Heart left ventricle (tissue), 16 donors: ENCODE measurements at regions not wholly inside any gene's neighbourhood (a gene's known extent, or its start where the extent isn't known, plus 50 kb on each side); places are given as distances from the start of the nearest gene placed in this dataset.

Experiments used
- ATAC-seq, 4 donors: fragments of 200-7000 bp; cut with Tn5 transposase; one replicate each; pipeline ENCODE4 v1.9.1; 2020 to 2022; ENCODE audit warnings: moderate library complexity in 4 of 4, mild to moderate bottlenecking in 3 of 4, moderate number of reproducible peaks in 1 of 4
- DNase-seq, 5 donors: peaks; one replicate each; pipeline ENCODE4 v3.0.0-alpha.2; 2020
- H3K27ac ChIP-seq, 12 donors: fragments of 200-600 bp; sonication (generic) in 4 of 12; one replicate each; pipeline versions ENCODE4 v1.5.0 to v1.8.0; 2016 to 2022; ENCODE audit warnings: mild to moderate bottlenecking in 2 of 12
- H3K27me3 ChIP-seq, 9 donors: fragments of 200-600 bp; sonication (generic) in 2 of 9; one replicate each; pipeline versions ENCODE4 v1.5.1 to v1.8.0; 2016 to 2022; ENCODE audit warnings: mild to moderate bottlenecking in 3 of 9
- H3K36me3 ChIP-seq, 9 donors: fragments of 200-600 bp; sonication (generic) in 2 of 9; one replicate each; pipeline versions ENCODE4 v1.5.0 to v1.8.0; 2018 to 2022; ENCODE audit warnings: mild to moderate bottlenecking in 2 of 9
- H3K4me1 ChIP-seq, 12 donors: fragments of 200-600 bp; sonication (generic) in 4 of 12; one replicate each; pipeline versions ENCODE4 v1.5.0 to v1.8.0; 2016 to 2022; ENCODE audit warnings: mild to moderate bottlenecking in 3 of 12
- H3K4me3 ChIP-seq, 12 donors: fragments of 200-600 bp; sonication (generic) in 4 of 12; one replicate each; pipeline versions ENCODE4 v1.5.0 to v1.8.0; 2017 to 2022; ENCODE audit warnings: mild to moderate bottlenecking in 9 of 12, moderate library complexity in 4 of 12
- H3K9me3 ChIP-seq, 12 donors: fragments of 200-600 bp; sonication (generic) in 4 of 12; one replicate each; pipeline versions ENCODE4 v1.5.0 to v1.8.0; 2016 to 2022; ENCODE audit warnings: mild to moderate bottlenecking in 1 of 12
- CTCF ChIP-seq, 12 donors: fragments of 200-600 bp; sonication (generic) in 4 of 12; IDR thresholded peaks; one replicate each; pipeline versions ENCODE4 v1.5.0 to v1.8.0; 2018 to 2022; ENCODE audit warnings: antibody characterized with exemption in 12 of 12, mild to moderate bottlenecking in 5 of 12
- POLR2A ChIP-seq, 2 donors: fragments of 450-650 bp; IDR thresholded peaks; one replicate each; pipeline ENCODE4 v1.6.1; 2017; ENCODE audit warnings: antibody characterized with exemption in 2 of 2, mild to moderate bottlenecking in 2 of 2, moderate library complexity in 2 of 2
- WGBS, 4 donors: extraction: QIAGEN DNeasy Blood & Tissue Kit in 2 of 4; methylation state at CpG; one replicate each; pipeline versions ENCODE4 v1.1.5 to v1.1.7; 2013 to 2018; 5-methylcytosine and 5-hydroxymethylcytosine counted together
- intact Hi-C, 10 donors: fragments of 100-400 bp; cut with DNase I; formaldehyde crosslinking; loops; one replicate each; pipeline versions ENCODE4 v1.11.1 to v1.14.2; 2022
- donor health status: ischemic (EF 13 %, LVEDD 7.1; RV severe dilation, severe dysfunction).
- donor health status: healthy with polysubstance abuse.
- donor health status: DM: no; HTN: yes; CAD: no.
- donor health status: DM: no; HTN: no; CAD: no.
- donor health status: ischemic (EF 25% LVEDD 6.9; RV normal size, moderate dysfunction).
- donor health status: ischemic (EF 25% LVEDD 5.7; RV mildly dilated, moderate dysfunction).
- donor health status: healthy.
- donor health status: DM: yes; HTN: yes; CAD: no.
- donor health status: ischemic (EF 35%, LVEDD 5.7; RV mildly dilated, moderate dysfunction).
- donor health status: nonischemic (EF 11% LVEDD 7.7; RV severe dilation, severe dysfunction).
- donor health status: DM: yes; HTN: yes; CAD: no.
- donor health status: PGD.
- donor health status: ischemic (EF 29% LVEDD 5.4; RV normal size, mild dysfunction).
- donor health status: nonischemic (EF 23%, LVEDD 6.1; RV moderate dilation, normal function).

DNA sequence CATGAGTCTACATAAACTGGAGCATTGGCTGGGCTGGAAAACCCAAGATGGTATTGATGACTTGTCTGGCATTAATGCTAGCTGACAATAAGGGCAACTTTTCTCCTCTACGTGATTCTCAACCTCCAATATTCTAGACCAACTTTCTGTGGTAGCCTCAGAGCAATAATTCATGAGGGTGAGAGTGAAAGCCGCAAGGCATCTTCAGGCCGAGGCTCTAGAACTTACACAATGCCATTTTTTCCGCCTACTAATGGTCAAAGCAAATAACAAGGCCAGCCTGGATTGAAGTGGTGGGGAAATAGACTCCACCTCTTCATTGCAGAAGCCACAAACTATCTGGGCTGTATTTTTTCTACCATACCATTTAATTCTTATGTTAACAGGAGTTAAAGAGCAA is 267.4 kb downstream of the GABRG2 start:
- DNase-seq, result no peak
- no peak for ATAC-seq
- H3K4me3 ChIP-seq, result no peak overlapping the region
- intact Hi-C loops, result no loop called here
- no peaks in the 10 kb centered on the region for H3K27me3 ChIP-seq
- TF ChIP-seq POLR2A (IDR thresholded peaks at IDR 0.05) (no peak), CTCF (IDR thresholded peaks at IDR 0.05) (no peak)
- H3K36me3 ChIP-seq, result no peaks in the 10 kb centered on the region
- H3K9me3 ChIP-seq, result peaks cover 0 to 13% (median 0%) of the 10 kb centered on the region in 12 donors
- H3K4me1 ChIP-seq, result no peaks in the 10 kb centered on the region
- 81 to 88% (median 84%) methylated on average over 4 of the region's 4 CpGs for WGBS, 4 donors
- no peak overlapping the region for H3K27ac ChIP-seq

DNA sequence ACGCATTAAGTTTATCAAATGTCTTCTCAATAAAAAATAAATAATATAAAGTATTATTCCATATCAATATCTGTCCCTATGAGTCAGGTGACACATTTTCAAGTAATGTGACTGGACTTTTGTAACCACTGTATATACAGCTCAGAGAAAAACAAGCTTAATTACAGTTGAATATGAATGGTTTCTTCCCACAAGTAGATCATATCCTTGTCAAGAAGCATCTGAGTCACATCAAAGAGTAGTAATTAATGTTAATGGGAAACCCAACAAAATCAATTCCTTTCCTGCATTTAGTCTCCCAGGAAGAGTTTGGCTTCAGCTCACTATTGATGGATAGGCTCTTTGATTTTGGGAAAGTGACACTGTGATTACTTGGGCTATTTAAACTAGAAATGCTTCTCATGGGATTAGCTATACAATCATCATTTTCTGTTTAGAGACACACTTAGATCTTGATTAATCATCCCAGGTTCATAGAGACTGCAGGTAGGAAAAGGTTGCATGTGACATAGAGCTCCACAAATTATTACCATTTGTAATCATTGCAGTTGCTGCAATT is 292.9 kb downstream of the GABRG2 start:
- H3K4me1 ChIP-seq, result no peaks in the 10 kb centered on the region
- H3K27ac ChIP-seq, result no peak overlapping the region
- peaks cover 0 to 26% (median 0%) of the 10 kb centered on the region in 12 donors for H3K9me3 ChIP-seq
- H3K36me3 ChIP-seq, result no peaks in the 10 kb centered on the region
- TF ChIP-seq CTCF (IDR thresholded peaks at IDR 0.05) (no peak), POLR2A (IDR thresholded peaks at IDR 0.05) (no peak)
- DNase-seq (no peak), ATAC-seq (no peak)
- WGBS, 4 donors, result 0 to 95% (median 23%) methylated on average over 1 of the region's 1 CpG
- no peak overlapping the region for H3K4me3 ChIP-seq
- no peaks in the 10 kb centered on the region for H3K27me3 ChIP-seq
- intact Hi-C loops, result no loop called here

- TF ChIP-seq CTCF (IDR thresholded peaks at IDR 0.05), result no peak
- no peak for TF ChIP-seq POLR2A (IDR thresholded peaks at IDR 0.05)
- DNase-seq, result peak in 1 of 5 donors; percentile 21
- Histone ChIP-seq H3K27ac (no peak overlapping the region), H3K4me1 (no peaks in the 10 kb centered on the region), H3K9me3 (peaks cover 0 to 12% (median 0%) of the 10 kb centered on the region in 12 donors), H3K36me3 (no peaks in the 10 kb centered on the region), H3K27me3 (no peaks in the 10 kb centered on the region), H3K4me3 (no peak overlapping the region)
- 36 to 49% (median 40%) methylated on average over 3 of the region's 3 CpGs for WGBS, 4 donors
- intact Hi-C loops, result no loop called here
- no peak for ATAC-seq
Measured at GRCh38 chr5:162372256-162372655, 304.7 kb downstream of the GABRG2 start.

DNA sequence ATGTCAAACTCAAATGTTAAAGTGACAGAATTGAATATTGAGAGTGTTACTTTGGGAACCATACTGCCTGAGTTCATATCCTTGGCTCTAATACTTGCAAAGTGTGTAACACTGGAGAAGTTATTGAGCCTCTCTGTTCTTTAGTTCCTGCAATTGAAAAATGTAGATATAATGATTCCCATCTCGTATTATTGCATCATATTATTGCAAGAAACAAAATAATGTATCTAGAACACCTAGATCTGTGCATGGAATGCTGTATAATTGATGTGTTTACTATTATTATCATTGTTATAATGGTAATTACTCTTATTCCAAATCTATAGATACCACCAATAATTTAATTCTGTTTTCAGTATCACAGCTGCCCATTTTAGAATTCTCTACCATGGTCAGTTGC is 310.3 kb downstream of the GABRG2 start:
- H3K36me3 ChIP-seq, result no peaks in the 10 kb centered on the region
- 22 to 48% (median 28%) methylated on average over 1 of the region's 1 CpG for WGBS, 4 donors
- H3K9me3 ChIP-seq, result no peaks in the 10 kb centered on the region
- no peak overlapping the region for H3K4me3 ChIP-seq
- DNase-seq (no peak), ATAC-seq (no peak)
- H3K4me1 ChIP-seq, result no peaks in the 10 kb centered on the region
- no peak for TF ChIP-seq POLR2A (IDR thresholded peaks at IDR 0.05)
- no peak for TF ChIP-seq CTCF (IDR thresholded peaks at IDR 0.05)
- intact Hi-C loops, result no loop called here
- H3K27ac ChIP-seq, result no peak overlapping the region
- H3K27me3 ChIP-seq, result no peaks in the 10 kb centered on the region
